IMR-90 (cell line): ENCODE measurements at regions not wholly inside any gene's neighbourhood (a gene's known extent, or its start where the extent isn't known, plus 50 kb on each side); places are given as distances from the start of the nearest gene placed in this dataset.
A peak's percentile ranks its signal among the peaks of the same experiment; 100 is the strongest.

Experiments used
- ATAC-seq: fragments of 200-7000 bp; cut with Tn5 transposase; 2 replicates; pipeline ENCODE4 v1.9.1; 2020; ENCODE audit warnings: low read depth, mild to moderate bottlenecking, moderate library complexity
- BruUV-seq: library from RNA; stranded (reverse); fragments of 400-500 nt; replicated peaks from 2 replicates; lab custom pipeline; 2021; lab: Mats Ljungman, UMichigan
- CTCF ChIA-PET: fragments of 300-600 bp; formaldehyde crosslinking; extraction: SDS; loops from one replicate; lab custom pipeline; 2021; ENCODE audit warnings: antibody characterized with exemption; lab: Yijun Ruan, JAX
- POLR2A ChIA-PET: fragments of 300-600 bp; sonication (Branson Sonifier 250); formaldehyde crosslinking; loops from one replicate; lab custom pipeline; 2022; ENCODE audit warnings: antibody characterized with exemption; ENCODE audit not compliant: unreplicated experiment; lab: Charles Lee
- DNase-seq: peaks from one replicate; pipeline ENCODE4 v3.0.0; 2013
- H2AFZ ChIP-seq: replicated peaks from 2 replicates; pipeline ENCODE3; 2013; ENCODE audit warnings: low read length, mild to moderate bottlenecking; ENCODE audit not compliant: poor library complexity
- H2AK5ac ChIP-seq: 2 replicates; pipeline ENCODE4 v1.6.1; 2013; ENCODE audit warnings: low read depth, low read length, inconsistent platforms
- H2AK9ac ChIP-seq: replicated peaks from 2 replicates; pipeline ENCODE3; 2013; ENCODE audit warnings: mild to moderate bottlenecking, low read depth, low read length, moderate library complexity; ENCODE audit not compliant: poor library complexity
- H2BK120ac ChIP-seq: 2 replicates; pipeline ENCODE4 v1.6.1; 2013; ENCODE audit warnings: low read depth, low read length, inconsistent platforms
- H2BK15ac ChIP-seq: 3 replicates; pipeline ENCODE4 v1.6.1; 2013; ENCODE audit warnings: low read depth, low read length, inconsistent platforms
- H2BK20ac ChIP-seq: 2 replicates; pipeline ENCODE4 v1.6.1; 2013; ENCODE audit warnings: low read depth, mild to moderate bottlenecking, inconsistent platforms, low read length, moderate library complexity
- H2BK5ac ChIP-seq: 2 replicates; pipeline ENCODE4 v1.6.1; 2013; ENCODE audit warnings: mild to moderate bottlenecking, low read depth, low read length, inconsistent platforms; ENCODE audit not compliant: poor library complexity, severe bottlenecking
- H3K14ac ChIP-seq: replicated peaks from 2 replicates; pipeline ENCODE4 v1.6.1; 2013; ENCODE audit warnings: low read depth, low read length, inconsistent platforms
- H3K18ac ChIP-seq: 2 replicates; pipeline ENCODE4 v1.6.1; 2013; ENCODE audit warnings: low read depth, low read length, control low read depth
- H3K23ac ChIP-seq: 2 replicates; pipeline ENCODE4 v1.6.1; 2013; ENCODE audit warnings: low read depth, low read length, inconsistent platforms
- H3K27ac ChIP-seq: 2 replicates; pipeline ENCODE4 v1.5.1; 2013; ENCODE audit warnings: mild to moderate bottlenecking, control low read depth, low read length; ENCODE audit not compliant: insufficient read depth
- H3K27me3 ChIP-seq: 2 replicates; pipeline ENCODE4 v1.6.1; 2013; ENCODE audit warnings: low read length; ENCODE audit not compliant: control insufficient read depth, insufficient read depth
- H3K36me3 ChIP-seq: 2 replicates; pipeline ENCODE4 v1.6.1; 2013; ENCODE audit warnings: low read length, mixed read lengths; ENCODE audit not compliant: control insufficient read depth, insufficient read depth
- H3K4ac ChIP-seq: 2 replicates; pipeline ENCODE4 v1.6.1; 2013; ENCODE audit warnings: low read depth, low read length, inconsistent platforms
- H3K4me1 ChIP-seq: 2 replicates; pipeline ENCODE4 v1.6.1; 2013; ENCODE audit warnings: low read length, mixed read lengths; ENCODE audit not compliant: control insufficient read depth, insufficient read depth
- H3K4me2 ChIP-seq: 2 replicates; pipeline ENCODE4 v1.6.1; 2013; ENCODE audit warnings: low read depth, mild to moderate bottlenecking, control low read depth, low read length, moderate library complexity
- H3K4me3 ChIP-seq: 2 replicates; pipeline ENCODE4 v1.5.1; 2013; ENCODE audit warnings: low read depth, mild to moderate bottlenecking, control low read depth, low read length, moderate library complexity; ENCODE audit not compliant: insufficient read depth
- H3K56ac ChIP-seq: 2 replicates; pipeline ENCODE4 v1.6.1; 2013; ENCODE audit warnings: low read length, inconsistent platforms; ENCODE audit not compliant: insufficient read depth; ENCODE audit errors: extremely low read depth
- H3K79me1 ChIP-seq, 2 experiments: 2 replicates each; pipeline ENCODE4 v1.6.1; 2013; ENCODE audit warnings: low read length in 2 of 2, inconsistent platforms in 1 of 2, low read depth in 1 of 2
- H3K9ac ChIP-seq: 2 replicates; pipeline ENCODE4 v1.6.1; 2013; ENCODE audit warnings: low read depth, low read length, control low read depth
- H3K9me1 ChIP-seq: 2 replicates; pipeline ENCODE4 v1.6.1; 2013; ENCODE audit warnings: low read length, inconsistent platforms; ENCODE audit not compliant: insufficient read depth
- H3K9me3 ChIP-seq: 2 replicates; pipeline ENCODE4 v1.6.1; 2013; ENCODE audit warnings: low read length; ENCODE audit not compliant: control insufficient read depth, insufficient read depth
- H4K20me1 ChIP-seq: 2 replicates; pipeline ENCODE4 v1.6.1; 2013; ENCODE audit warnings: low read length, inconsistent platforms; ENCODE audit not compliant: insufficient read depth
- H4K5ac ChIP-seq: 2 replicates; pipeline ENCODE4 v1.6.1; 2013; ENCODE audit warnings: mild to moderate bottlenecking, low read depth, low read length, control low read depth
- H4K8ac ChIP-seq, 2 experiments: 2 replicates each; pipeline ENCODE4 v1.6.1; 2013; ENCODE audit warnings: low read depth in 2 of 2, low read length in 2 of 2, control low read depth in 1 of 2, inconsistent platforms in 1 of 2
- H4K91ac ChIP-seq: 2 replicates; pipeline ENCODE4 v1.6.1; 2013; ENCODE audit warnings: low read depth, low read length, inconsistent platforms; ENCODE audit not compliant: insufficient read depth
- BHLHE40 ChIP-seq: fragments of 150-350 bp; IDR thresholded peaks from 2 replicates; pipeline ENCODE4 v1.6.1; 2016; ENCODE audit warnings: mild to moderate bottlenecking, low read depth, low read length
- CEBPB ChIP-seq: IDR thresholded peaks from 2 replicates; pipeline ENCODE4 v1.6.1; 2012; ENCODE audit warnings: low read depth, low read length, improper control_type of control experiment
- CHD1 ChIP-seq: IDR thresholded peaks from 2 replicates; pipeline ENCODE4 v1.6.1; 2012; ENCODE audit warnings: low read depth, low read length, improper control_type of control experiment
- FOS ChIP-seq: fragments of 150-350 bp; IDR thresholded peaks from 2 replicates; pipeline ENCODE4 v1.6.1; 2016; ENCODE audit warnings: low read depth, low read length
- MAFK ChIP-seq: IDR thresholded peaks from 2 replicates; pipeline ENCODE4 v1.6.1; 2012; ENCODE audit warnings: low read depth, low read length, improper control_type of control experiment
- NFE2L2 ChIP-seq: fragments of 150-350 bp; IDR thresholded peaks from 2 replicates; pipeline ENCODE4 v1.6.1; 2016; ENCODE audit warnings: low read depth, mild to moderate bottlenecking, low read length
- POLR2A ChIP-seq: IDR thresholded peaks from 2 replicates; pipeline ENCODE4 v1.6.1; 2012; ENCODE audit warnings: mild to moderate bottlenecking, low read depth, low read length
- RAD21 ChIP-seq: IDR thresholded peaks from 2 replicates; pipeline ENCODE4 v1.6.1; 2012; ENCODE audit warnings: low read length, improper control_type of control experiment
- RFX5 ChIP-seq: IDR thresholded peaks from 2 replicates; pipeline ENCODE4 v1.8.0; 2012; ENCODE audit warnings: low read depth, mild to moderate bottlenecking, low read length, moderate library complexity
- SMC3 ChIP-seq: fragments of 150-350 bp; IDR thresholded peaks from 2 replicates; pipeline ENCODE4 v1.6.1; 2016; ENCODE audit warnings: low read depth, mild to moderate bottlenecking, antibody characterized with exemption, low read length, moderate library complexity
- USF2 ChIP-seq: fragments of 150-350 bp; IDR thresholded peaks from 2 replicates; pipeline ENCODE4 v1.6.1; 2017; ENCODE audit warnings: mild to moderate bottlenecking, antibody characterized with exemption, low read length, low read depth
- WGBS, 2 experiments: methylation state at CpG; one replicate each; pipeline versions ENCODE4 v1.1.5 to v1.1.7; 2013; ENCODE audit warnings: missing lambda C conversion rate in 2 of 2; ENCODE audit not compliant: insufficient read length in 1 of 2; ENCODE audit errors: extremely low coverage in 2 of 2; 5-methylcytosine and 5-hydroxymethylcytosine counted together
- dilution Hi-C: fragments of 300-500 bp; cut with HindIII; formaldehyde crosslinking; loops from one replicate; pipeline ENCODE4 v1.14.3; 2018; ENCODE audit warnings: low sequenced_read_pairs; ENCODE audit not compliant: unreplicated experiment
- in situ Hi-C: fragments of 300-500 bp; cut with MboI; formaldehyde crosslinking; loops from 3 replicates; pipeline ENCODE4 v1.14.3; 2019; ENCODE audit warnings: low sequenced_read_pairs, inconsistent platforms, mixed read lengths
- intact Hi-C: fragments of 100-400 bp; cut with micrococcal nuclease; formaldehyde crosslinking; loops from 2 replicates; pipeline ENCODE4 v1.10.0; 2022

- POLR2A ChIA-PET: no interaction called here
- CTCF ChIA-PET: interaction anchor here (1.0 to 1.6 kb wide), 2 partner anchors 43 to 61 kb away, joined by 3 to 5 read pairs; no protein-coding TSS in a partner anchor
Observed at GRCh38 chr2:196294516-196294909, 123.1 kb upstream of the STK17B start.

More at GRCh38 chr2:196294516-196294909, 123.1 kb upstream of the STK17B start:
- TF ChIP-seq SMC3 (no peak), CHD1 (no peak), NFE2L2 (no peak), CEBPB (no peak), MAFK (no peak), POLR2A (no peak), RFX5 (no peak), FOS (no peak), BHLHE40 (no peak), RAD21 (no peak), USF2 (no peak)
- Histone ChIP-seq H3K56ac (no peak overlapping the region), H3K9ac (no peak overlapping the region), H2BK20ac (peak overlapping the region; percentile 91), H3K4ac (peak overlapping the region; percentile 79), H3K27me3 (no peaks in the 10 kb centered on the region), H3K18ac (peak overlapping the region; percentile 94), H3K36me3 (no peaks in the 10 kb centered on the region), H3K9me3 (no peaks in the 10 kb centered on the region), H4K5ac (peak overlapping the region; percentile 86), H3K4me1 (peaks cover 11% of the 10 kb centered on the region), H4K8ac (peak overlapping the region; percentile 27 to 85; a peak in 3 of 4 replicates), H2BK15ac (peak overlapping the region; percentile 63; the same call in 1 of the 3 replicates), H3K27ac (peak overlapping the region; percentile 80), H2BK120ac (peak overlapping the region; percentile 93), H4K91ac (peak overlapping the region; percentile 83), H2AFZ (no peak overlapping the region), H3K9me1 (peaks cover 15% of the 10 kb centered on the region), H2AK9ac (no peak overlapping the region), H3K79me1 (no peaks in the 10 kb centered on the region), H2BK5ac (peak overlapping the region; percentile 92), H4K20me1 (no peaks in the 10 kb centered on the region), H3K4me2 (peak overlapping the region; percentile 20; the same call in 1 of the 2 replicates), H3K14ac (peak overlapping the region; percentile 82; the same call in 1 of the 2 replicates), H3K4me3 (no peak overlapping the region), H3K23ac (peak overlapping the region; percentile 54), H2AK5ac (peak overlapping the region; percentile 78)
- dilution Hi-C loops: no loop called here
- no CpG with 5 or more reads among the region's 1 CpG for WGBS, 2 experiments
- no peak for DNase-seq
- intact Hi-C loops: loop anchor here (1.0 to 5.0 kb wide), 2 partner anchors 127 to 216 kb away; no protein-coding TSS in a partner anchor
- peak; percentile 47 for ATAC-seq
- BruUV-seq: no TSS peak
- in situ Hi-C loops: loop anchor here (10.0 kb wide), 1 partner anchor 460 kb away; no protein-coding TSS in a partner anchor
